ENCODE measurements at regions not wholly inside any gene's neighbourhood (a gene's known extent, or its start where the extent isn't known, plus 50 kb on each side); places are given as distances from the start of the nearest gene placed in this dataset.

GRCh38 chr7:94182721-94183120 lies 178.6 kb upstream of the BET1 start:
- Histone ChIP-seq H3K4me2 (ENCODE audit: insufficient read depth, low read length) (no peak overlapping the region), H3K4me1 (replicated peaks in 1 of 2; ENCODE audit: control insufficient read depth in 2 of 2, insufficient read depth in 2 of 2, low read length in 2 of 2) (no peaks in the 10 kb centered on the region), H3K9me3 (replicated peaks; ENCODE audit: control insufficient read depth, insufficient read depth, low read depth, low read length) (no peaks in the 10 kb centered on the region), H3K79me2 (ENCODE audit: control insufficient read depth, insufficient read depth, low read length) (no peaks in the 10 kb centered on the region), H3K9ac (ENCODE audit: insufficient read depth in 1 of 2, low read depth in 2 of 2, low read length in 2 of 2) (no peak overlapping the region), H3K9me1 (ENCODE audit: control insufficient read depth, insufficient read depth, low read length) (no peaks in the 10 kb centered on the region), H4K20me1 (replicated peaks; ENCODE audit: control insufficient read depth, insufficient read depth, low read length) (no peaks in the 10 kb centered on the region), H3K27me3 (ENCODE audit: control insufficient read depth in 2 of 2, insufficient read depth in 2 of 2, low read length in 2 of 2) (no peaks in the 10 kb centered on the region), H3K4me3 (no peak overlapping the region), H2AFZ (ENCODE audit: low read depth, low read length) (no peak overlapping the region), H3K27ac (ENCODE audit: extremely low read depth, low read depth, low read length) (no peak overlapping the region), H3K36me3 (ENCODE audit: control insufficient read depth, insufficient read depth, low read length) (no peaks in the 10 kb centered on the region)
- in situ Hi-C loops (cut with MboI), result no loop called here
- DNase-seq (ENCODE audit: extremely low read depth in 1 of 4, low spot score in 3 of 4) (no peak), ATAC-seq (no peak), FAIRE-seq (no peak)
- CTCF ChIA-PET (ENCODE audit: low intra/inter-chr PET ratio), result no interaction called here
- POLR2A ChIA-PET, result no interaction called here
- intact Hi-C loops (cut with micrococcal nuclease), result no loop called here
- no TSS peak for BruUV-seq (replicated peaks)
- WGBS (ENCODE audit: insufficient coverage, low coverage, missing lambda C conversion rate), result 1% methylated on average over 3 of the region's 3 CpGs
- TF ChIP-seq RERE (CRISPR knock-in tag; IDR thresholded peaks at IDR 0.05; ENCODE audit: borderline replicate concordance), result no peak
